Transverse colon (tissue), 4 donors: ENCODE measurements at regions not wholly inside any gene's neighbourhood (a gene's known extent, or its start where the extent isn't known, plus 50 kb on each side); places are given as distances from the start of the nearest gene placed in this dataset.

ENCODE experiments used
- DNase-seq: peaks from one replicate; pipeline ENCODE4 v3.0.0-alpha.2; 2019
- H3K27ac ChIP-seq, 4 donors: fragments of 200-600 bp; sonication (generic); 2 replicates each; pipeline ENCODE4 v1.5.1; 2016 to 2018; ENCODE audit warnings: inconsistent platforms in 4 of 4
- H3K27me3 ChIP-seq: fragments of 200-600 bp; sonication (generic); 2 replicates; pipeline ENCODE4 v1.5.1; 2017; ENCODE audit warnings: inconsistent platforms
- H3K36me3 ChIP-seq, 4 donors: fragments of 200-600 bp; sonication (generic); 2 replicates each; pipeline ENCODE4 v1.5.1; 2017 to 2019; ENCODE audit warnings: inconsistent platforms in 4 of 4
- H3K4me1 ChIP-seq, 4 donors: fragments of 200-600 bp; sonication (generic); 2 replicates each; pipeline ENCODE4 v1.5.1; 2017 to 2020; ENCODE audit warnings: inconsistent platforms in 4 of 4
- H3K4me3 ChIP-seq, 4 donors: fragments of 200-600 bp; sonication (generic); 1 replicate in 1 of 4; 2 replicates in 3 of 4; pipeline versions ENCODE4 v1.5.1 to v1.6.1; 2017 to 2019; ENCODE audit warnings: inconsistent platforms in 4 of 4
- H3K9me3 ChIP-seq, 2 donors: fragments of 200-600 bp; sonication (generic); 2 replicates each; pipeline ENCODE4 v1.5.1; 2017 to 2019; ENCODE audit warnings: inconsistent platforms in 2 of 2
- CTCF ChIP-seq, 5 experiments: fragments of 200-600 bp in 3 of 5; fragments of 450-650 bp in 2 of 5; sonication (generic) in 3 of 5; IDR thresholded peaks; 1 replicate in 2 of 5; 2 replicates in 3 of 5; pipeline ENCODE4 v1.5.1; 2016 to 2017; ENCODE audit warnings: antibody characterized with exemption in 5 of 5, inconsistent platforms in 3 of 5, mild to moderate bottlenecking in 2 of 5, moderate library complexity in 1 of 5
- EP300 ChIP-seq: sonication (generic); formaldehyde crosslinking; IDR thresholded peaks from one replicate; pipeline ENCODE4 v1.6.1; 2017; ENCODE audit warnings: antibody characterized with exemption, low read depth
- POLR2A ChIP-seq: fragments of 450-650 bp; IDR thresholded peaks from one replicate; pipeline ENCODE4 v1.6.1; 2016; ENCODE audit warnings: antibody characterized with exemption, mild to moderate bottlenecking, moderate library complexity
- POLR2AphosphoS5 ChIP-seq, 3 donors: sonication (generic); formaldehyde crosslinking; IDR thresholded peaks; one replicate each; pipeline ENCODE4 v1.6.1; 2016; ENCODE audit warnings: antibody characterized with exemption in 3 of 3
- WGBS, 2 donors: methylation state at CpG; one replicate each; pipeline ENCODE4 v1.1.5; 2018; ENCODE audit warnings: low coverage in 1 of 2; 5-methylcytosine and 5-hydroxymethylcytosine counted together
- in situ Hi-C, 4 donors: fragments of 200-750 bp; cut with MboI; loops; one replicate each; pipeline versions ENCODE4 v1.15.0 to v1.15.1; 2017; ENCODE audit warnings: low sequenced_read_pairs in 3 of 4, low pct_ligation_motif_present in 1 of 4, low pct_unique_long_range_greater_than_20kb in 1 of 4
- intact Hi-C: fragments of 100-400 bp; cut with DNase I; formaldehyde crosslinking; loops from one replicate; pipeline ENCODE4 v1.15.1; 2023; ENCODE audit warnings: low total_unique reads

GRCh38 chr3:44050867-44051266 is 190.8 kb upstream of the TOPAZ1 start:
- WGBS, 2 donors: 83% methylated on average over 3 of the region's 3 CpGs; no CpG with 5 or more reads in 1 of the 2 donors
- Histone ChIP-seq H3K27ac (no peak overlapping the region), H3K4me3 (no peak overlapping the region), H3K4me1 (no peaks in the 10 kb centered on the region), H3K27me3 (peaks cover 10% of the 10 kb centered on the region), H3K36me3 (no peaks in the 10 kb centered on the region), H3K9me3 (no peaks in the 10 kb centered on the region)
- TF ChIP-seq EP300: no peak
- TF ChIP-seq CTCF (IDR thresholded peaks at IDR 0.05): no peak
- TF ChIP-seq POLR2A: no peak
- no peak for TF ChIP-seq POLR2AphosphoS5 (IDR thresholded peaks at IDR 0.05)
- in situ Hi-C loops: no loop called here
- intact Hi-C loops: no loop called here
- DNase-seq: no peak

- Histone ChIP-seq H3K27me3 (peaks cover 24% of the 10 kb centered on the region), H3K4me3 (no peak overlapping the region), H3K4me1 (no peaks in the 10 kb centered on the region), H3K27ac (no peak overlapping the region), H3K36me3 (no peaks in the 10 kb centered on the region), H3K9me3 (no peaks in the 10 kb centered on the region)
- 79% methylated on average over 3 of the region's 3 CpGs; no CpG with 5 or more reads in 1 of the 2 donors for WGBS, 2 donors
- no peak for DNase-seq
- TF ChIP-seq POLR2AphosphoS5 (IDR thresholded peaks at IDR 0.05): no peak
- TF ChIP-seq CTCF (IDR thresholded peaks at IDR 0.05): no peak
- TF ChIP-seq POLR2A: no peak
- no peak for TF ChIP-seq EP300
- in situ Hi-C loops: no loop called here
- intact Hi-C loops: no loop called here
Measured at GRCh38 chr3:44055951-44056350, 185.7 kb upstream of the TOPAZ1 start.

GRCh38 chr3:44056446-44057240 is 185.0 kb upstream of the TOPAZ1 start:
- no peak overlapping the region for H3K27ac ChIP-seq
- H3K4me3 ChIP-seq: no peak overlapping the region
- peaks cover 28% of the 10 kb centered on the region for H3K27me3 ChIP-seq
- no peaks in the 10 kb centered on the region for H3K9me3 ChIP-seq
- WGBS, 2 donors: 89% methylated on average over 10 of the region's 10 CpGs; no CpG with 5 or more reads in 1 of the 2 donors
- no peak for DNase-seq
- no peaks in the 10 kb centered on the region for H3K4me1 ChIP-seq
- intact Hi-C loops (no loop called here), in situ Hi-C loops (no loop called here)
- H3K36me3 ChIP-seq: no peaks in the 10 kb centered on the region
- no peak for TF ChIP-seq POLR2AphosphoS5 (IDR thresholded peaks at IDR 0.05)
- no peak for TF ChIP-seq CTCF (IDR thresholded peaks at IDR 0.05)

GRCh38 chr3:44058022-44058867 is 183.4 kb upstream of the TOPAZ1 start:
- intact Hi-C loops (no loop called here), in situ Hi-C loops (no loop called here)
- DNase-seq: peak; percentile 18
- H3K9me3 ChIP-seq: no peaks in the 10 kb centered on the region
- H3K27ac ChIP-seq: no peak overlapping the region
- no peak for TF ChIP-seq POLR2AphosphoS5 (IDR thresholded peaks at IDR 0.05)
- TF ChIP-seq EP300: no peak
- TF ChIP-seq POLR2A: no peak
- no peak for TF ChIP-seq CTCF (IDR thresholded peaks at IDR 0.05)
- peaks cover 37% of the 10 kb centered on the region for H3K27me3 ChIP-seq
- H3K4me1 ChIP-seq: no peaks in the 10 kb centered on the region
- no peaks in the 10 kb centered on the region for H3K36me3 ChIP-seq
- no peak overlapping the region for H3K4me3 ChIP-seq
- WGBS, 2 donors: 0 to 13% methylated on average over 1 to 15 of the region's 15 CpGs
